K562 (cell line): ENCODE measurements at regions not wholly inside any gene's neighbourhood (a gene's known extent, or its start where the extent isn't known, plus 50 kb on each side); places are given as distances from the start of the nearest gene placed in this dataset.

ENCODE experiments used
- ARNT ChIP-seq, 2 experiments: fragments of 450-650 bp; IDR thresholded peaks; 2 replicates each; pipeline ENCODE4 v1.6.1; 2016; ENCODE audit warnings: mild to moderate bottlenecking in 1 of 2
- CTCF ChIP-seq, 3 experiments: IDR thresholded peaks in 2 of 3; conservative IDR thresholded peaks in 1 of 3; 2 replicates each; pipeline ENCODE4 v1.5.1; 2011 to 2012; ENCODE audit warnings: low read length in 3 of 3, mild to moderate bottlenecking in 3 of 3, control low read depth in 2 of 3, improper control_type of control experiment in 1 of 3, inconsistent platforms in 1 of 3, low read depth in 1 of 3, mixed read lengths in 1 of 3, moderate library complexity in 1 of 3; ENCODE audit not compliant: insufficient read depth in 2 of 3
- FOXA1 ChIP-seq: fragments of 450-650 bp; IDR thresholded peaks from 2 replicates; pipeline ENCODE4 v1.6.1; 2016; ENCODE audit warnings: mild to moderate bottlenecking, borderline replicate concordance
- FUS ChIP-seq: fragments of 200-400 bp; formaldehyde crosslinking; optimal IDR thresholded peaks from 2 replicates; pipeline ENCODE3; 2017; ENCODE audit warnings: low read depth, low read length
- MEIS2 ChIP-seq: fragments of 450-650 bp; IDR thresholded peaks from 2 replicates; pipeline ENCODE4 v1.6.1; 2014; ENCODE audit warnings: mild to moderate bottlenecking; ENCODE audit not compliant: partially characterized antibody
- NFATC3 ChIP-seq: fragments of 450-650 bp; IDR thresholded peaks from 2 replicates; pipeline ENCODE4 v1.6.1; 2017; ENCODE audit warnings: mild to moderate bottlenecking
- NKRF ChIP-seq: fragments of 450-650 bp; IDR thresholded peaks from 2 replicates; pipeline ENCODE4 v1.6.1; 2016; ENCODE audit warnings: borderline replicate concordance
- PTBP1 ChIP-seq: fragments of 200-400 bp; formaldehyde crosslinking; IDR thresholded peaks from 2 replicates; pipeline ENCODE4 v1.6.1; 2017; ENCODE audit warnings: low read depth, low read length
- STAT5B ChIP-seq: fragments of 250-450 bp; sonication (Bioruptor Pico); IDR thresholded peaks from 2 replicates; pipeline ENCODE4 v1.8.0; 2021; ENCODE audit warnings: mild to moderate bottlenecking, inconsistent platforms
- TAF1 ChIP-seq: IDR thresholded peaks from 2 replicates; pipeline ENCODE4 v1.6.1; 2011; ENCODE audit warnings: mild to moderate bottlenecking, low read length, moderate library complexity; ENCODE audit not compliant: insufficient read depth, control insufficient read depth, severe bottlenecking; ENCODE audit errors: extremely low read depth
- TRIM24 ChIP-seq, 2 experiments: fragments of 450-650 bp; IDR thresholded peaks; 2 replicates each; pipeline ENCODE4 v1.6.1; 2016
- U2AF1 ChIP-seq: fragments of 200-400 bp; formaldehyde crosslinking; optimal IDR thresholded peaks from 2 replicates; pipeline ENCODE3; 2017; ENCODE audit warnings: mild to moderate bottlenecking, low read depth, low read length, moderate library complexity
- ZBTB12 ChIP-seq: fragments of 250-450 bp; sonication (Bioruptor Pico); IDR thresholded peaks from 2 replicates; pipeline ENCODE4 v1.4.0; 2020
- ZNF121 ChIP-seq: sonication (generic); formaldehyde crosslinking; conservative IDR thresholded peaks from 2 replicates; pipeline ENCODE4 v1.8.0; 2022; ENCODE audit warnings: missing genetic modification reagents

GRCh38 chrX:130556951-130557350 lies 155.2 kb downstream of the RBMX2 start:
- no peak for TF ChIP-seq PTBP1
- TF ChIP-seq ZNF121 (CRISPR knock-in tag): no peak
- no peak for TF ChIP-seq TAF1
- no peak for TF ChIP-seq TRIM24 (IDR thresholded peaks at IDR 0.05)
- no peak for TF ChIP-seq ARNT (IDR thresholded peaks at IDR 0.05)
- no peak for TF ChIP-seq ZBTB12 (CRISPR knock-in tag)
- no peak for TF ChIP-seq CTCF (IDR thresholded peaks at IDR 0.05 in 2 of 3, conservative IDR thresholded peaks at IDR 0.05 in 1 of 3; ENCODE audit: insufficient read depth in 2 of 3, low read depth in 1 of 3, low read length in 3 of 3)
- no peak for TF ChIP-seq FUS
- peak; percentile 52 for TF ChIP-seq MEIS2
- no peak for TF ChIP-seq NKRF
- no peak for TF ChIP-seq NFATC3
- no peak for TF ChIP-seq FOXA1
- no peak for TF ChIP-seq STAT5B (CRISPR knock-in tag)
- TF ChIP-seq U2AF1: no peak
